ENCODE measurements at regions not wholly inside any gene's neighbourhood (a gene's known extent, or its start where the extent isn't known, plus 50 kb on each side); places are given as distances from the start of the nearest gene placed in this dataset.

- no peak for DNase-seq (ENCODE audit: low read depth)
Observed at GRCh38 chr15:94177112-94177511, 54.2 kb upstream of the MCTP2 start.

- DNase-seq (ENCODE audit: low read depth): no peak
Observed at GRCh38 chr15:94175420-94175819, 55.9 kb upstream of the MCTP2 start.

- no peak for DNase-seq (ENCODE audit: low read depth)
Observed at GRCh38 chr15:94174399-94174802, 57.0 kb upstream of the MCTP2 start.

DNA sequence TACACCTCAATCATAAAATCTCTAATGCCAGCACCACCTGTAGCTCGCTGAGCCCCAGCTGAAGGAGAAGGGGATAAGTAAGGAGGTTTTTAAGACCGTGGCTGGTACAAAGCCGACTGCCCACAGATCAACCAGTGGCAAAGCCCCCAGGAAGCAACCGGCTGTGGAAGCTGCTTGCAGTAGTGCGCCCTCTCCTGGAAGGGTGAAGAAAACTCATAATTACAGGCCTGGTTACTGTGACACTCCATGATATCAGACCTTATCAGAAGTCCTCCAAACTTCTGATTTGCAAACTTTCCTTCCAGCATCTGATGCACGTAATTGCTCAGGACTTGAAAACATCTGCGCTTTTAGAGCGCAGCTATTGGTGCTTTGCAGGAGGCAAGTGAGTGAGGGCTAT, 63.1 kb upstream of the MCTP2 start:
- DNase-seq (ENCODE audit: low read depth): no peak

- no peak for DNase-seq (ENCODE audit: low read depth)
Observed at GRCh38 chr15:94164971-94165370, 66.4 kb upstream of the MCTP2 start.

DNA sequence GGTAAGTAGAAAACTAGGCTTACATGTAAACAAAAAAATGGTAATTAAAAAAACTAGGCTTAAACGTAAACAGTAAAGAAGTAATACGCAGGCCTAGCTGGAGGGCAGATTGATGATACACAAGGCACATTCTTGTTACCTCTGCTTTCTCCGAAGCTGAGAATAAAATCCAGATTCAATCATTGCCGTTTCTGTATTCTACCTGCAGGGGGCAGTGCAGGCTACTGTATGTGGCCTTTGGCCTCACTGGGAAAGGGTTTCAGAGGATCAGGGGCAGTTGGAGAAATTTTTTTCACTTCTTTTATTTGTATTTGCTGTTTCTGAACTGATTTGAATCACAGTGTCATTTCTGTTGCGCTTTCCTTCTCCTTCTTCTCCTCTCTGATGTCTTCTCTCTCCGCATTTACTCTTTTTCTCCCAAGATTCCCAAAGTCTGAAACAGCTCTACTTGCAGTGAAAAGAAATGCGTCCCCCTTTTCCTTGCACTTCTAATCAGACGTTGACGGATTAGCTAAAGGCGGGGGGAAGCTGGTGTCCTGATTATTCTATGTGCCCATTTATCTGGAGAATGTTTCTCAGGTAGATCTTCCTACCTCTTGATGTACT, 67.1 kb upstream of the MCTP2 start:
- peak; percentile 11 for DNase-seq (ENCODE audit: low read depth)

GRCh38 chr15:94162939-94163338, 68.4 kb upstream of the MCTP2 start:
- no peak for DNase-seq (ENCODE audit: low read depth)

GRCh38 chr15:94154255-94154654, 77.1 kb upstream of the MCTP2 start:
- no peak for DNase-seq (ENCODE audit: low read depth)

DNA sequence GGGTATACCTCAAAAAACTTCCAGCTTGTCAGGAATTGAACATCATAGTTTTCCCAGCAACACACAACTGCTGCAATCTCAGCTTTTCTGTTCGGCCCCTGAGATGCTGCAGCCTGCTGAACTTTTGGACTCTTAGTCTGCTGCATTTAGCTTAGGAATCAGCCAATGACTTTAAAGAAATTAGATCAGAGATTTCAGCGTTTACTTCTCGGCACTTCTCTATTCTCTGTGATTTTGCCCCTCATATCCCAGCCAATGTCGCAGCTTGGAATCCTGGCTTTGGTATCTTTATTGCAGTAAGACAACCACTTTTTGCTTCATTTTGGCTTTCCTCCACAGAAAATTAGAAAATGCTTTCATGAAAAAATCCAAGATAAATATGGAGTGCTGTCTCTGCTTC, 86.3 kb upstream of the MCTP2 start:
- no peak for DNase-seq (ENCODE audit: low read depth)

DNA sequence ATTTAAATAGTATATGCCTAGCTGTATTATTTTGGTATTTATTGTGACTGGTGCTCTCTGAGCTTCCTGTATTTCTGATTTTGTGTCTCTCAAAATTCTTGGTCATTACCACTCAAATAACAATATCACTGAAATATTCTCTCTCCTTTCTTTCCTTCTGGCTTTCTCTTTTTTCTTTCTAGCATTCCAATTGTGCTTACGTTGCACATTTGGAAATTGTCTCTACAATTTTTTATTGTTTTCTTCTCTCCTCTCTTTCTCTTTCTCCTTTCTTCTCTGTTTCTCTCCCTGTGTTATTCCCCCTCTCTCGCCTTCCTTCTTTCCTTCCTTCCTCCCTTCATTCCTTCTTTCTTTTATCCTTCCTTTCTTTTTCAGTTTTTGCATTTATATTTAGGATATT, 89.6 kb upstream of the MCTP2 start:
- DNase-seq (ENCODE audit: low read depth): no peak

DNA sequence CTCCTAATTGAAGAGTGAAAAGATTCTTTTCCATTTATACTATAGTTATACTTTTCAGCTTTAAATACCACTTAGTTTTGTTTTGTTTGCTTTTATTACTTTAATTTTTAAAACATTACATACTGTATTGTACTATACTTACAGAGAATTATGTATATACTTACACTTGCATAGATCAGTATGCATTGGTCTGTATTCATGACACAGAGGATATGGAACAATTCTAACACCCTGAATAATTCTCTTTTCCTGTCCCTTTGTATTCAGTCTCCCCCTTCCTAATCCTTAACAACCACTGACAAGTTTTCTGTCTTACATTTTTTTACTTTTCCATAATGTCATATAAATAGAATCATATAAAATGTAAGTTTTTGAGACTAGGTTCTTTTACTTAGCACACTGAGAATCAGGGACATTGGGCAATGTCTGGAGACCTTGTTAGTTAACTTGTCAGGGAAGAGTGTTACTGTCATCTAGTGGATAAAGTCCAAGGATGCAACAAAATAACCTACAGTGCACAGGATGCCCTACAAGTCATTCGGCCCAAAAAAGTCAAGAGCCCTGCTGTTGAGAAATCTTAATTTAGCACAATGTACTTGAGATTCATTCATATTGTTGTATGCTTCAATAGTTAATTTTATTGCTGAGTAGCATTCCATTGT, 95.7 kb upstream of the MCTP2 start:
- no peak for DNase-seq (ENCODE audit: low read depth)

GRCh38 chr15:94131875-94132274, 99.5 kb upstream of the MCTP2 start:
- DNase-seq (ENCODE audit: low read depth): peak; percentile 4

DNA sequence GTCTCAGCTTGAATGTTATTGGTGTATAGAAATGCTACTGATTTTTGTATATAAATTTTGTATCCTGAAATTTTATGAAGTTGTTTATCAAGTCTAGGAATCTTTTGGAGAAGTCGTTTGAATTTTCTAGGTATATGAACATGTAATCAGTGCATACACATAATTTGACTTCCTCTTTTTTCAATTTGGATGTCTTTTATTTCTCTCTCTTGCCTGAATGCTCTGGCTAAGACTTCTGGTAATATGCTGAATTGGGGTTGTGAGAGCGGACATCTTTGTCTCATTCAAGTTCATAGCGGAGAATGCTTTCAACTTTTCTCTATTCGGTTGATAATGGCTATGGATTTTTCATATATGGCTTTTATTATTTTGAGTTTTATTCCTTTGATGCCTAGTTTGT, 100.9 kb upstream of the MCTP2 start:
- no peak for DNase-seq (ENCODE audit: low read depth)

DNA sequence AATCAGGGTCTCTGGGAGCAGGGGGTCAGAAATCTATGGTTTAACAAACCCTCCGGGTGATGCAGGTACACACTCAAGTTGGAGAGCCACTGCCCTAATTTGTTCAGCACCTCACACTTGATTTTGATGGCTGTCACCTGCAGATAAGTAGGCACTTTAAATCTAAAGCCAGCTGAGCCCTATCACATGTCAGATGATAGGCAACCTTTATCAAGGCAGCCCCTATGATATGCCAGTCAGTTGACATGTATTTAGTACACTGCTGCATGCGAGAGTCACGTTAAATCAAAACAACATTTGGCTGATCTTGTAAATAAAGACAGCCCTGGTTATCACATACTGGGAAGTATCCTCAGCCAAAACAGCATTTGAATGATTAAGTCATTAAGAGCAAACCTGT, 104.4 kb upstream of the MCTP2 start:
- no peak for DNase-seq (ENCODE audit: low read depth)

GRCh38 chr15:94125698-94126097, 105.7 kb upstream of the MCTP2 start:
- DNase-seq (ENCODE audit: low read depth): no peak

GRCh38 chr15:94125156-94125555, 106.2 kb upstream of the MCTP2 start:
- peak; percentile 12 for DNase-seq (ENCODE audit: low read depth)

GRCh38 chr15:94122516-94122915, 108.8 kb upstream of the MCTP2 start:
- DNase-seq (ENCODE audit: low read depth): no peak

GRCh38 chr15:94119923-94120775, 111.2 kb upstream of the MCTP2 start:
- DNase-seq (ENCODE audit: low read depth): peak; percentile 86

DNA sequence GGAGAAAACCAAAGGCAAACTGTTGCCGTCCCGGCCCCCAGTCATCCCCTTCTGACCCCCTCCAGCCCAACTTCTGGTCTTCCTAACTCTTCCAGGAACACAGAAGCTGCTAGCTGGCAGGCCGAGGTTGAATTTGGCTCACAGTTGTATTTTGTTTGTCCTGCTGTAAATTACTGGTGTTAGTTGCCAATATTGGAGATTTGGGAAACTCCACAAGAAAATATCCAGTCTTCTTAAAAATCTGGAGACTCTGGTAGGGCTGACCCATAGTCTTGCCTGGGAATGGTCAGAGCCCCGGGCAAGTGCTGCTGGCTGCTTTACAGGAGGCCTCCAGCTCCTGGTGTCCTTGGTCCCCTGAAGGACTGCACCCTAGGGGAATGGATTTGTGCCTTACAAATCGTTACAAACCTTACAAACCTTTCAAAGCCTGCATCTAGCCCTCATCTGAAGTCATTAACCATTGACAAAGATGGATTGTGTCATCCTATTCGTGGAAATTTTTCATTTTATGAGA, 112.0 kb upstream of the MCTP2 start:
- DNase-seq (ENCODE audit: low read depth): no peak

DNA sequence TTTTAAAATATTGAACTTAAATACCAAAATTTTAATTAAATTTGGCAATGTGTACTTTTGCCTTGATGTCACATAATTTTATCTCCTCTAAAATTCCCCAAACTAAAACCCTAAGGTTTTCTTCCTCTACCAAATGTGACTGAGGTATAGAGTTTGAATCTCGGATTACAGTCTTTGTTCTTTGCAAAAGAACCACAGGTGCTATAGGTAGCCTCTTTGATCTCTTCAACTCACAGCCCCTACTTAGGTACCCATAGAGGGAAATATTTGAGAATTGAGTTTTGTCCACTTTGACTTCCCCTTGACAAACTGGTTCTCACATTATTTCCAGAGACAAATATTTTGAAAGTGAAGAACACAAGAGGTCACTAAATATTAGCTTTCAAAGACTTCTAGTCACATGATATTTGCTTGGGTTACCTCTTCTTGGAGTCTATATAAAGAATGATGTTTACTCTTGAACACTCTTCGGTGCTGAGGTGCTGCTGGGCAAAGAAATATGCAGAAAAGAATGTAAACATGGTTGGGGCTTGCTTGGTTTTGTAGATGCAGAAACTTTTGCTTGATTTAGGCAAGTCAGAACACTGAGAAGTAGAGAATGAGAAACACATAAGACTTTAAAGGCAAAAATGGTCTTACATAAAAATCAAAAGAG, 120.8 kb upstream of the MCTP2 start:
- DNase-seq (ENCODE audit: low read depth): no peak

DNA sequence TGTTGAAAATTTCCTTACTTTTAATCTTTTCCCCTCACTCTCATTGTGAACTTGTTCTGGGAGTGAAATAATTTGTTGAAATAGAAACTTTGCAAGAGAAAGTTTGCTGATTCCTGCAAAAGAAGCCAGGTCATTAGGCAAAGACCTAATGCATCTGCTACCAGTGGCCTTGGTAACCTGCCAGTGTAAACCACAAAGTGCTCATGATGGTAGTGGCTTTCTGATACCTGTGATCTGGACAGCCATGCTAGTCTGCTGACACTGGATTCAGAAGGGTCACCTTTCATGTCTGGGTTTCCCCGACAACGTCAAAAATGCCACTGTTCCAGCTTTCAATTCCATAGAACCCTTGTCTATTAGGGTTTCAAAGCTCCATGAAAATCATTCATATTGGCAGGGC, 123.7 kb upstream of the MCTP2 start:
- no peak for DNase-seq (ENCODE audit: low read depth)

GRCh38 chr15:94105760-94106159, 125.6 kb upstream of the MCTP2 start:
- no peak for DNase-seq (ENCODE audit: low read depth)

DNA sequence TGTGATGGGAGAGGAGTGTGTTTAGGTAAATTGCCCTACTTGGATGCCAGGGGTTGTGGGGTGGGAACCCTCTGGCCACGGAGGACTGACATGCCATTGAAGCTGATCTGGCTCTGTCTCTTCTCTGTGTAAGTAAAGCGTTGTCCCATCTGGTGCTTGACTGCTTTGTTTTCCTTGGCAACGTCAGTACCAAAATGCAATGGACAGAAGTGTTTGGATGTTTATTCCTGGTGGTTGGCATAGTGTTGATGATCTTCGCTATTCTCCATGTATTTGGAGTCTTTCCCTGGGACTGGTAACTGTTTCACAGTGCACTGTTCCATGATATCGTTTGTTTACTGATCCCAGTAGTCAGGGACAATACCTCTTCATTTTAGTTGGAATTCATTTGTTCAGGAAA, 130.5 kb upstream of the MCTP2 start:
- no peak for DNase-seq (ENCODE audit: low read depth)
